A673 (cell line): ENCODE measurements at regions not wholly inside any gene's neighbourhood (a gene's known extent, or its start where the extent isn't known, plus 50 kb on each side); places are given as distances from the start of the nearest gene placed in this dataset.

ENCODE experiments used
- BruUV-seq: library from RNA; stranded (reverse); fragments of 400-500 nt; replicated peaks from 2 replicates; lab custom pipeline; 2021; lab: Mats Ljungman, UMichigan
- CTCF ChIA-PET: fragments of 300-600 bp; sonication (Branson Sonifier 250); formaldehyde crosslinking; loops from one replicate; lab custom pipeline; 2022; ENCODE audit warnings: antibody characterized with exemption; lab: Charles Lee
- POLR2A ChIA-PET: fragments of 300-600 bp; sonication (Branson Sonifier 250); formaldehyde crosslinking; loops from one replicate; lab custom pipeline; 2022; ENCODE audit warnings: antibody characterized with exemption; ENCODE audit not compliant: low non-redundant PET; lab: Charles Lee
- DNase-seq: peaks from one replicate; pipeline ENCODE4 v3.0.0-alpha.2; 2015; ENCODE audit warnings: low spot score
- H3K27ac ChIP-seq: fragments of 200-600 bp; sonication (generic); 2 replicates; pipeline ENCODE4 v1.5.1; 2016; ENCODE audit warnings: mixed run types, low read depth, mild to moderate bottlenecking, mixed read lengths, antibody characterized with exemption, low read length; ENCODE audit not compliant: poor library complexity, severe bottlenecking
- H3K27me3 ChIP-seq: fragments of 200-600 bp; sonication (generic); replicated peaks from 2 replicates; pipeline ENCODE4 v1.6.1; 2017; ENCODE audit warnings: mixed run types, low read depth, mild to moderate bottlenecking, mixed read lengths, antibody characterized with exemption, low read length; ENCODE audit not compliant: insufficient read depth, poor library complexity
- H3K36me3 ChIP-seq: fragments of 200-600 bp; sonication (generic); 2 replicates; pipeline ENCODE4 v1.6.1; 2016; ENCODE audit warnings: mixed run types, mild to moderate bottlenecking, mixed read lengths, antibody characterized with exemption, low read length; ENCODE audit not compliant: insufficient read depth, poor library complexity, severe bottlenecking
- H3K4me1 ChIP-seq: fragments of 200-600 bp; sonication (generic); 2 replicates; pipeline ENCODE4 v1.6.1; 2017; ENCODE audit warnings: mixed run types, mild to moderate bottlenecking, mixed read lengths, antibody characterized with exemption, low read length; ENCODE audit not compliant: insufficient read depth, poor library complexity, severe bottlenecking
- H3K4me3 ChIP-seq: fragments of 200-600 bp; sonication (generic); 2 replicates; pipeline ENCODE4 v1.5.1; 2016; ENCODE audit warnings: low read depth, mixed run types, mild to moderate bottlenecking, mixed read lengths, low read length; ENCODE audit not compliant: poor library complexity, severe bottlenecking
- H3K9me3 ChIP-seq: fragments of 200-600 bp; sonication (generic); 2 replicates; pipeline ENCODE4 v1.6.1; 2016; ENCODE audit warnings: mixed run types, low read depth, mild to moderate bottlenecking, mixed read lengths, antibody characterized with exemption, low read length; ENCODE audit not compliant: poor library complexity, severe bottlenecking
- EZH2 ChIP-seq: fragments of 200-600 bp; sonication (generic); IDR thresholded peaks from 2 replicates; pipeline ENCODE4 v1.6.1; 2017; ENCODE audit warnings: borderline replicate concordance, low read depth, mild to moderate bottlenecking, mixed read lengths, antibody characterized with exemption, low read length; ENCODE audit not compliant: poor library complexity, severe bottlenecking
- intact Hi-C: fragments of 100-400 bp; cut with micrococcal nuclease; formaldehyde crosslinking; loops from one replicate; pipeline ENCODE4 v1.10.0; 2022; ENCODE audit not compliant: unreplicated experiment
- TF ChIP-seq, protein P1 (sequence below): fragments of 300-800, 200-600 bp; sonication (generic); conservative IDR thresholded peaks from 2 replicates; pipeline ENCODE4 v1.5.1; 2017; ENCODE audit warnings: low read depth, mild to moderate bottlenecking, antibody characterized with exemption, low read length, moderate library complexity, mixed read lengths

DNA sequence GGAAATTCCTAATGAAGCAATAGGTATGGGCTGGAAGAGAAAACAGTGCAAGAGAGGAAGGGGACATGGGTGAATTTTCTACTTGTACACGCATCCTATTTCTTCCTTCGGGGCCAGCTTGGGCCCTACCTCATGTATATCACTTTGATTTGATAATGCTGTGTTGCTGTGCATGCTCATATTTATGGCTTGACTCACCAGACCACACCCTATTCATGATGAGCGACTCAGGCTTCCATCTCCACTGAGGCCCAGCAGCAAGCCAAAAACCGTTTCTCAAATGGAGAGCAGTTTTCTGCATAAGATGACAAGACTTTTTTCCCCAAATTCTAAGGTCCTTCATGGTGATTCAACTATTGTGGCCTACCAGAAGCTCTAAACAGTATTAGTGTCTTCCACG, 2039.1 kb upstream of the CDH9 start:
- H3K27me3 ChIP-seq, result no peaks in the 10 kb centered on the region

DNA sequence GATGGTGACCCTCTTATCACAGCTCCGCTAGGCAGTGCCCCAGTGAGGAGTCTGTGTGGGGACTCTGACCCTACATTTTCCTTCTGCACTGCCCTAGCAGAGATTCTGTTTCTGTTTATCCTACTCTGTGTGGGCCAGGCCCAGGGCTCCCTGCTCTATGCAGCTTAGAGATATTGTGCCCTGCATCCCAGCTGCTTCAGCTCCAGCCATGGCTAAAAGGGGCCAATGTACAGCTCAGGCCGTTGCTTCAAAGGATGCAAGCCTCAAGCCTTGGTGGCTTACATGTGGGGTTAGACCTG, 2030.7 kb upstream of the CDH9 start:
- Histone ChIP-seq H3K27me3 (no peaks in the 10 kb centered on the region), H3K4me1 (no peaks in the 10 kb centered on the region), H3K36me3 (no peaks in the 10 kb centered on the region), H3K4me3 (no peak overlapping the region), H3K9me3 (no peaks in the 10 kb centered on the region), H3K27ac (no peak overlapping the region)
- POLR2A ChIA-PET, result no interaction called here
- no TSS peak for BruUV-seq
- CTCF ChIA-PET, result no interaction called here
- intact Hi-C loops, result no loop called here
- TF ChIP-seq, protein P1, sequence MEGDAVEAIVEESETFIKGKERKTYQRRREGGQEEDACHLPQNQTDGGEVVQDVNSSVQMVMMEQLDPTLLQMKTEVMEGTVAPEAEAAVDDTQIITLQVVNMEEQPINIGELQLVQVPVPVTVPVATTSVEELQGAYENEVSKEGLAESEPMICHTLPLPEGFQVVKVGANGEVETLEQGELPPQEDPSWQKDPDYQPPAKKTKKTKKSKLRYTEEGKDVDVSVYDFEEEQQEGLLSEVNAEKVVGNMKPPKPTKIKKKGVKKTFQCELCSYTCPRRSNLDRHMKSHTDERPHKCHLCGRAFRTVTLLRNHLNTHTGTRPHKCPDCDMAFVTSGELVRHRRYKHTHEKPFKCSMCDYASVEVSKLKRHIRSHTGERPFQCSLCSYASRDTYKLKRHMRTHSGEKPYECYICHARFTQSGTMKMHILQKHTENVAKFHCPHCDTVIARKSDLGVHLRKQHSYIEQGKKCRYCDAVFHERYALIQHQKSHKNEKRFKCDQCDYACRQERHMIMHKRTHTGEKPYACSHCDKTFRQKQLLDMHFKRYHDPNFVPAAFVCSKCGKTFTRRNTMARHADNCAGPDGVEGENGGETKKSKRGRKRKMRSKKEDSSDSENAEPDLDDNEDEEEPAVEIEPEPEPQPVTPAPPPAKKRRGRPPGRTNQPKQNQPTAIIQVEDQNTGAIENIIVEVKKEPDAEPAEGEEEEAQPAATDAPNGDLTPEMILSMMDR, result no peak
- no peak for TF ChIP-seq EZH2
- no peak for DNase-seq

More for the DNA sequence above, 2039.1 kb upstream of the CDH9 start:
- TF ChIP-seq EZH2, result no peak
- TF ChIP-seq, protein P1, result no peak
- Histone ChIP-seq H3K4me1 (no peaks in the 10 kb centered on the region), H3K27ac (no peak overlapping the region), H3K9me3 (no peaks in the 10 kb centered on the region), H3K36me3 (no peaks in the 10 kb centered on the region), H3K4me3 (no peak overlapping the region)
- intact Hi-C loops, result no loop called here
- DNase-seq, result no peak
- no TSS peak for BruUV-seq
- ChIA-PET POLR2A (no interaction called here), CTCF (no interaction called here)

DNA sequence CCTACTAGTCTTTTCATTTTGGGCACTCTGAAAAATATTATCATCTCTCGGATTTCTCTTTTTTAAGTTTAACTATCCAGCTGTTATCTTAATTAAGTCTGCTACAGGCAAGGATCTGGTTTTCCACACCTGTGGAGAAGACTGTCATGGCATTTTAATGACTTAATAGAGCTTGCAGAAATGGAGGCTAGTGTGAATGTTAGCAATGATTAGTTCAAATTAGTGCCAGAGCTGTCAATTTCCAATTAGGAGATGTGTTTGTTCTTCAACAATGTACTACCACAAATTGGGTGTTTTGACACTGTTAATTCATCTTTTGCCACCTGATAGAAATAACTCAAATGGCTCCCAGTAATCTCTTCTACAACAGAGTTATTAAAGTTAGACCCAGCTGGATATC, 2023.0 kb upstream of the CDH9 start:
- POLR2A ChIA-PET, result no interaction called here
- DNase-seq, result no peak
- no peak for TF ChIP-seq EZH2
- TF ChIP-seq, protein P1, result no peak
- no peak overlapping the region for H3K27ac ChIP-seq
- no peak overlapping the region for H3K4me3 ChIP-seq
- BruUV-seq, result no TSS peak
- intact Hi-C loops, result no loop called here
- no peaks in the 10 kb centered on the region for H3K27me3 ChIP-seq
- no peaks in the 10 kb centered on the region for H3K36me3 ChIP-seq
- CTCF ChIA-PET, result no interaction called here
- H3K4me1 ChIP-seq, result no peaks in the 10 kb centered on the region
- no peaks in the 10 kb centered on the region for H3K9me3 ChIP-seq
